ENCODE measurements at regions not wholly inside any gene's neighbourhood (a gene's known extent, or its start where the extent isn't known, plus 50 kb on each side); places are given as distances from the start of the nearest gene placed in this dataset.
"Not testable (repeated sequence)": the region's sequence is repeated elsewhere in the genome, so short reads cannot be mapped to it uniquely, and the experiment has no call there.

DNA sequence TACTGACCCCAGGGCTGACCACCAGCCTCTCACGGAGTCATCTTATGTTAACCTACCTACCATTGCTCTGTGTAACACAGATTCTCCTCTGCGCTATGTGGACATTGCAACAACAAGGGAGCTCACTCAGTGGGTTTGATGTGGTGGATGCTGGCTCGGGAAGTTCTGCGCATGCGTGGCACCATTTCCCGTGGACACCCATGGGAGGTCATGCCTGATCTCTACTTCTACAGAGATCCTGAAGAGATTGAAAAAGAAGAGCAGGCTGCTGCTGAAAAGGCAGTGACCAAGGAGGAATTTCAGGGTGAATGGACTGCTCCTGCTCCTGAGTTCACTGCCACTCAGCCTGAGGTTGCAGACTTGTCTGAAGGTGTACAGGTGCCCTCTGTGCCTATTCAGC lies 102.4 kb upstream of the DUSP21 start:
- BruUV-seq (replicated peaks); H3K27ac ChIP-seq (ENCODE audit: low read depth, low read length, poor library complexity, severe bottlenecking); H3K9me3 ChIP-seq (ENCODE audit: low read length); H3K79me2 ChIP-seq (ENCODE audit: insufficient read depth, low read depth, low read length); intact Hi-C loops (cut with micrococcal nuclease; ENCODE audit: unreplicated experiment); POLR2A ChIA-PET; H3K4me3 ChIP-seq (ENCODE audit: low read depth, low read length, poor library complexity, severe bottlenecking); H3K9me2 ChIP-seq (ENCODE audit: insufficient read depth, low read length); H2AFZ ChIP-seq (ENCODE audit: low read length); DNase-seq (ENCODE audit: low spot score); H3K4me2 ChIP-seq (ENCODE audit: low read length); CTCF ChIA-PET (ENCODE audit: unreplicated experiment); H3K4me1 ChIP-seq (ENCODE audit: insufficient read depth, low read length, poor library complexity, severe bottlenecking); H3K36me3 ChIP-seq (ENCODE audit: insufficient read depth, low read length); H4K20me1 ChIP-seq (ENCODE audit: insufficient read depth, low read length): not testable (repeated sequence)

DNA sequence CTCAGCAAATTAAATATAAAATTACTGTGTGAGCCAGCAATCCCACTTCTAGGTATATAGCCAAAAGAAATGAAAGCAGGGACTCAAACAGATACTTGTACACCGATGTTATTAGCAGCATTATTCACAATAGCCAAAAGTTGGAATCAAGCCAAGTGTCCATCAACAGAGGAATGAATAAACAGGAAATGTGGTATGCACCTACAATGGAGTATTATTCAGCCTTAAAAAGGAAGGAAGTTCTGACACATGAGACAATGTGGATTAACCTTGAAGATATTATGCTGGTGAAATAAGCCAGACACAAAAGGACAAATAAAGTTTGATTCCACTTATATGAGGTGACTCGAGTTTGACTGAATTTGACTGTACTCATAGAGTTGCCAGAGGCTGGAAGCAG lies 108.3 kb upstream of the DUSP21 start:
- Histone ChIP-seq H3K4me3 (ENCODE audit: low read depth, low read length, poor library complexity, severe bottlenecking) (no peak overlapping the region), H3K36me3 (ENCODE audit: insufficient read depth, low read length) (no peaks in the 10 kb centered on the region), H3K4me1 (ENCODE audit: insufficient read depth, low read length, poor library complexity, severe bottlenecking) (no peaks in the 10 kb centered on the region), H3K9me2 (ENCODE audit: insufficient read depth, low read length) (no peaks in the 10 kb centered on the region), H2AFZ (ENCODE audit: low read length) (no peak overlapping the region), H3K4me2 (ENCODE audit: low read length) (no peak overlapping the region), H3K27ac (ENCODE audit: low read depth, low read length, poor library complexity, severe bottlenecking) (no peak overlapping the region), H4K20me1 (ENCODE audit: insufficient read depth, low read length) (no peaks in the 10 kb centered on the region), H3K9me3 (ENCODE audit: low read length) (no peaks in the 10 kb centered on the region), H3K79me2 (ENCODE audit: insufficient read depth, low read depth, low read length) (no peaks in the 10 kb centered on the region)
- BruUV-seq (replicated peaks): no TSS peak
- intact Hi-C loops (cut with micrococcal nuclease; ENCODE audit: unreplicated experiment): no loop called here
- ChIA-PET CTCF (ENCODE audit: unreplicated experiment) (no interaction called here), POLR2A (no interaction called here)
- no peak for DNase-seq (ENCODE audit: low spot score)
- TF ChIP-seq, protein P1, sequence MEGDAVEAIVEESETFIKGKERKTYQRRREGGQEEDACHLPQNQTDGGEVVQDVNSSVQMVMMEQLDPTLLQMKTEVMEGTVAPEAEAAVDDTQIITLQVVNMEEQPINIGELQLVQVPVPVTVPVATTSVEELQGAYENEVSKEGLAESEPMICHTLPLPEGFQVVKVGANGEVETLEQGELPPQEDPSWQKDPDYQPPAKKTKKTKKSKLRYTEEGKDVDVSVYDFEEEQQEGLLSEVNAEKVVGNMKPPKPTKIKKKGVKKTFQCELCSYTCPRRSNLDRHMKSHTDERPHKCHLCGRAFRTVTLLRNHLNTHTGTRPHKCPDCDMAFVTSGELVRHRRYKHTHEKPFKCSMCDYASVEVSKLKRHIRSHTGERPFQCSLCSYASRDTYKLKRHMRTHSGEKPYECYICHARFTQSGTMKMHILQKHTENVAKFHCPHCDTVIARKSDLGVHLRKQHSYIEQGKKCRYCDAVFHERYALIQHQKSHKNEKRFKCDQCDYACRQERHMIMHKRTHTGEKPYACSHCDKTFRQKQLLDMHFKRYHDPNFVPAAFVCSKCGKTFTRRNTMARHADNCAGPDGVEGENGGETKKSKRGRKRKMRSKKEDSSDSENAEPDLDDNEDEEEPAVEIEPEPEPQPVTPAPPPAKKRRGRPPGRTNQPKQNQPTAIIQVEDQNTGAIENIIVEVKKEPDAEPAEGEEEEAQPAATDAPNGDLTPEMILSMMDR (conservative IDR thresholded peaks at IDR 0.05; ENCODE audit: low read length): no peak
- no peak for TF ChIP-seq EZH2phosphoT487 (IDR thresholded peaks at IDR 0.05; ENCODE audit: borderline replicate concordance, low read depth, low read length)

DNA sequence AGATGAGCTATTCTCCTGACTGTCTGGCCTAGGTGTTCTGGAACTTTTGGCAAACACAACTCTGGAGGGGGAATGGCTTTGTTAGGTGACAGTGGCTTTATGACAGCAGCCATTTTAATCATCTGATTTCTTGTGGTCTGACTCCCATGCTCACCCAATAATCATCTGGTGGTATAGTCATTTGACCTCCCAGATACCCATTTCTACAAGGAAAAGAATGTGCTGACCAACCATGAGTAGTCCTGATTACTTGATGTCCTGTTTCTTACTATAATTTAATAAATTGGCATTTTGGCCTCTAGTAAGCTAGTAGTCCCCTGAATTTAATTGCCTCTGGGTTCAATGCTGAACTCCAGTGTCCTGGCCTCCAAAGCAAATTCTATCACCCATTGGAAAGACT lies 109.9 kb upstream of the DUSP21 start:
- CTCF ChIA-PET (ENCODE audit: unreplicated experiment): no interaction called here
- no TSS peak for BruUV-seq (replicated peaks)
- no peak for DNase-seq (ENCODE audit: low spot score)

More for the DNA sequence above, 109.9 kb upstream of the DUSP21 start:
- POLR2A ChIA-PET: no interaction called here
- Histone ChIP-seq H3K4me3 (ENCODE audit: low read depth, low read length, poor library complexity, severe bottlenecking) (no peak overlapping the region), H3K27ac (ENCODE audit: low read depth, low read length, poor library complexity, severe bottlenecking) (no peak overlapping the region), H2AFZ (ENCODE audit: low read length) (no peak overlapping the region), H3K4me2 (ENCODE audit: low read length) (no peak overlapping the region), H4K20me1 (ENCODE audit: insufficient read depth, low read length) (no peaks in the 10 kb centered on the region), H3K4me1 (ENCODE audit: insufficient read depth, low read length, poor library complexity, severe bottlenecking) (no peaks in the 10 kb centered on the region), H3K79me2 (ENCODE audit: insufficient read depth, low read depth, low read length) (no peaks in the 10 kb centered on the region), H3K9me2 (ENCODE audit: insufficient read depth, low read length) (no peaks in the 10 kb centered on the region), H3K36me3 (ENCODE audit: insufficient read depth, low read length) (no peaks in the 10 kb centered on the region), H3K9me3 (ENCODE audit: low read length) (no peaks in the 10 kb centered on the region)
- no peak for TF ChIP-seq EZH2phosphoT487 (IDR thresholded peaks at IDR 0.05; ENCODE audit: borderline replicate concordance, low read depth, low read length)
- TF ChIP-seq, protein P1 (conservative IDR thresholded peaks at IDR 0.05; ENCODE audit: low read length): no peak
- intact Hi-C loops (cut with micrococcal nuclease; ENCODE audit: unreplicated experiment): no loop called here
